ENCODE measurements at regions not wholly inside any gene's neighbourhood (a gene's known extent, or its start where the extent isn't known, plus 50 kb on each side); places are given as distances from the start of the nearest gene placed in this dataset.

GRCh38 chr1:72432645-72433267, 150.4 kb upstream of the NEGR1 start:
- no peak for TF ChIP-seq POLR2AphosphoS5 (IDR thresholded peaks at IDR 0.05)
- no peak for TF ChIP-seq CTCF (IDR thresholded peaks at IDR 0.05)

All from sigmoid colon (tissue), 4 donors.